Liver (tissue), 8 donors: ENCODE measurements at regions not wholly inside any gene's neighbourhood (a gene's known extent, or its start where the extent isn't known, plus 50 kb on each side); places are given as distances from the start of the nearest gene placed in this dataset.

Experiments used
- DNase-seq: peaks from one replicate; pipeline ENCODE4 v3.0.0-alpha.2; 2017; ENCODE audit warnings: low spot score
- H3K27ac ChIP-seq, 2 donors: one replicate each; pipeline ENCODE4 v1.7.0; 2013; ENCODE audit warnings: inconsistent platforms in 2 of 2, low read length in 2 of 2, control low read depth in 1 of 2, low read depth in 1 of 2, mild to moderate bottlenecking in 1 of 2
- H3K27me3 ChIP-seq, 4 donors: one replicate each; pipeline versions ENCODE4 v1.6.1 to v1.7.0; 2013; ENCODE audit warnings: low read length in 3 of 4, inconsistent platforms in 1 of 4, mild to moderate bottlenecking in 1 of 4, moderate library complexity in 1 of 4; ENCODE audit not compliant: control insufficient read depth in 4 of 4, insufficient read depth in 4 of 4
- H3K36me3 ChIP-seq, 4 donors: one replicate each; pipeline versions ENCODE4 v1.6.1 to v1.7.0; 2013; ENCODE audit warnings: low read length in 3 of 4, mild to moderate bottlenecking in 3 of 4, low read depth in 1 of 4, moderate library complexity in 1 of 4; ENCODE audit not compliant: control insufficient read depth in 4 of 4, insufficient read depth in 3 of 4
- H3K4me1 ChIP-seq, 4 donors: one replicate each; pipeline versions ENCODE4 v1.6.1 to v1.7.0; 2013; ENCODE audit warnings: low read length in 3 of 4, mild to moderate bottlenecking in 3 of 4, moderate library complexity in 1 of 4; ENCODE audit not compliant: control insufficient read depth in 4 of 4, insufficient read depth in 4 of 4
- H3K4me3 ChIP-seq, 3 donors: one replicate each; pipeline versions ENCODE4 v1.6.1 to v1.7.0; 2013; ENCODE audit warnings: low read length in 3 of 3, control low read depth in 1 of 3, low read depth in 1 of 3, mild to moderate bottlenecking in 1 of 3
- H3K9ac ChIP-seq, 2 donors: one replicate each; pipeline ENCODE4 v1.7.0; 2013; ENCODE audit warnings: low read length in 2 of 2, mild to moderate bottlenecking in 2 of 2, moderate library complexity in 2 of 2, control low read depth in 1 of 2, low read depth in 1 of 2
- H3K9me3 ChIP-seq, 4 donors: one replicate each; pipeline versions ENCODE4 v1.6.1 to v1.7.0; 2013; ENCODE audit warnings: low read length in 3 of 4; ENCODE audit not compliant: control insufficient read depth in 4 of 4
- ATF3 ChIP-seq: IDR thresholded peaks from 2 replicates; pipeline ENCODE4 v1.6.1; 2016; ENCODE audit warnings: antibody characterized with exemption
- EGR1 ChIP-seq, 2 donors: IDR thresholded peaks; 2 replicates each; pipeline ENCODE4 v1.6.1; 2016 to 2018; ENCODE audit warnings: antibody characterized with exemption in 2 of 2, low read depth in 2 of 2
- FOXA1 ChIP-seq: IDR thresholded peaks from 2 replicates; pipeline ENCODE4 v1.6.1; 2016; ENCODE audit warnings: antibody characterized with exemption
- FOXA2 ChIP-seq: IDR thresholded peaks from 2 replicates; pipeline ENCODE4 v1.6.1; 2016; ENCODE audit warnings: antibody characterized with exemption
- GABPA ChIP-seq, 2 donors: IDR thresholded peaks in 1 of 2; conservative IDR thresholded peaks in 1 of 2; 2 replicates each; pipeline ENCODE4 v1.6.1; 2016; ENCODE audit warnings: antibody characterized with exemption in 2 of 2, mild to moderate bottlenecking in 1 of 2, moderate library complexity in 1 of 2
- HNF4A ChIP-seq, 2 donors: conservative IDR thresholded peaks; 2 replicates each; pipeline ENCODE4 v1.6.1; 2016; ENCODE audit warnings: antibody characterized with exemption in 2 of 2, mild to moderate bottlenecking in 2 of 2
- HNF4G ChIP-seq: IDR thresholded peaks from 2 replicates; pipeline ENCODE4 v1.6.1; 2016; ENCODE audit warnings: antibody characterized with exemption
- JUND ChIP-seq, 2 donors: IDR thresholded peaks; 2 replicates each; pipeline ENCODE4 v1.6.1; 2016; ENCODE audit warnings: antibody characterized with exemption in 2 of 2
- MAX ChIP-seq: IDR thresholded peaks from 2 replicates; pipeline ENCODE4 v1.6.1; 2016; ENCODE audit warnings: antibody characterized with exemption
- NR2F2 ChIP-seq: IDR thresholded peaks from 2 replicates; pipeline ENCODE4 v1.6.1; 2016; ENCODE audit warnings: antibody characterized with exemption
- RAD21 ChIP-seq, 2 donors: IDR thresholded peaks; 2 replicates each; pipeline ENCODE4 v1.6.1; 2016; ENCODE audit warnings: antibody characterized with exemption in 2 of 2, mild to moderate bottlenecking in 2 of 2
- RXRA ChIP-seq, 2 donors: IDR thresholded peaks; 2 replicates each; pipeline ENCODE4 v1.6.1; 2017 to 2018; ENCODE audit warnings: antibody characterized with exemption in 2 of 2, mild to moderate bottlenecking in 1 of 2
- SP1 ChIP-seq: IDR thresholded peaks from 2 replicates; pipeline ENCODE4 v1.6.1; 2018; ENCODE audit warnings: antibody characterized with exemption, mild to moderate bottlenecking
- TAF1 ChIP-seq: conservative IDR thresholded peaks from 2 replicates; pipeline ENCODE4 v1.6.1; 2016; ENCODE audit warnings: antibody characterized with exemption, mild to moderate bottlenecking
- YY1 ChIP-seq: IDR thresholded peaks from 2 replicates; pipeline ENCODE4 v1.6.1; 2016; ENCODE audit warnings: antibody characterized with exemption, mild to moderate bottlenecking
- WGBS: extraction: QIAGEN DNeasy Blood & Tissue Kit; methylation state at CpG from one replicate; pipeline ENCODE4 v1.1.7; 2013; 5-methylcytosine and 5-hydroxymethylcytosine counted together
- TF ChIP-seq, protein P1 (sequence below): IDR thresholded peaks from 2 replicates; pipeline ENCODE4 v1.6.1; 2016; ENCODE audit warnings: antibody characterized with exemption, mild to moderate bottlenecking
- TF ChIP-seq, protein P2 (sequence below): IDR thresholded peaks from 2 replicates; pipeline ENCODE4 v1.6.1; 2016; ENCODE audit warnings: antibody characterized with exemption
- TF ChIP-seq, protein P3 (sequence below): fragments of 150-350 bp; IDR thresholded peaks from 2 replicates; pipeline ENCODE4 v1.5.1; 2017; ENCODE audit warnings: improper control_type of control experiment, low read depth, low read length; ENCODE audit not compliant: missing input control
- donor health status: healthy.
- donor health status: healthy.
- donor health status: healthy.
- donor health status: healthy.
- donor health status: healthy.

DNA sequence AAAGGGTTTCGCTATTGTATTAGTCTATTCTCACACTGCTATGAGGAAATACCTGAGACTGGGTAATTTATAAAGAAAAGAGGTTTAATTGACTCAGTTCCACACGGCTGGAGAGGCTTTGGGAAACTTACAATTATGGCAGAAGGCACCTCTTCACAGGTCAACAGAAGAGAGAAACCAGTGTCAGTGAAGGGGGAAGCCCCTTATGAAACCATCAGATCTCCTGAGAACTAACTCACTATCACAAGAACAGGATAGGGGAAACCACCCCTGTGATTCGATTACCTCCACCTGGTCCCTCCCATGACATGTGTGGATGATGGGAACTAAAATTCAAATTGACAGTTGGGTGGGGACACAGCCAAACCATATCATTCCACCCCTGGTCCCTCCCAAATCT, 589.5 kb downstream of the CENPC start:
- no peak for TF ChIP-seq EGR1 (IDR thresholded peaks at IDR 0.05; ENCODE audit: low read depth in 2 of 2)
- no peak for TF ChIP-seq MAX
- no peak for TF ChIP-seq RAD21 (IDR thresholded peaks at IDR 0.05)
- TF ChIP-seq, protein P1, sequence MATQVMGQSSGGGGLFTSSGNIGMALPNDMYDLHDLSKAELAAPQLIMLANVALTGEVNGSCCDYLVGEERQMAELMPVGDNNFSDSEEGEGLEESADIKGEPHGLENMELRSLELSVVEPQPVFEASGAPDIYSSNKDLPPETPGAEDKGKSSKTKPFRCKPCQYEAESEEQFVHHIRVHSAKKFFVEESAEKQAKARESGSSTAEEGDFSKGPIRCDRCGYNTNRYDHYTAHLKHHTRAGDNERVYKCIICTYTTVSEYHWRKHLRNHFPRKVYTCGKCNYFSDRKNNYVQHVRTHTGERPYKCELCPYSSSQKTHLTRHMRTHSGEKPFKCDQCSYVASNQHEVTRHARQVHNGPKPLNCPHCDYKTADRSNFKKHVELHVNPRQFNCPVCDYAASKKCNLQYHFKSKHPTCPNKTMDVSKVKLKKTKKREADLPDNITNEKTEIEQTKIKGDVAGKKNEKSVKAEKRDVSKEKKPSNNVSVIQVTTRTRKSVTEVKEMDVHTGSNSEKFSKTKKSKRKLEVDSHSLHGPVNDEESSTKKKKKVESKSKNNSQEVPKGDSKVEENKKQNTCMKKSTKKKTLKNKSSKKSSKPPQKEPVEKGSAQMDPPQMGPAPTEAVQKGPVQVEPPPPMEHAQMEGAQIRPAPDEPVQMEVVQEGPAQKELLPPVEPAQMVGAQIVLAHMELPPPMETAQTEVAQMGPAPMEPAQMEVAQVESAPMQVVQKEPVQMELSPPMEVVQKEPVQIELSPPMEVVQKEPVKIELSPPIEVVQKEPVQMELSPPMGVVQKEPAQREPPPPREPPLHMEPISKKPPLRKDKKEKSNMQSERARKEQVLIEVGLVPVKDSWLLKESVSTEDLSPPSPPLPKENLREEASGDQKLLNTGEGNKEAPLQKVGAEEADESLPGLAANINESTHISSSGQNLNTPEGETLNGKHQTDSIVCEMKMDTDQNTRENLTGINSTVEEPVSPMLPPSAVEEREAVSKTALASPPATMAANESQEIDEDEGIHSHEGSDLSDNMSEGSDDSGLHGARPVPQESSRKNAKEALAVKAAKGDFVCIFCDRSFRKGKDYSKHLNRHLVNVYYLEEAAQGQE = no peak
- no peak for TF ChIP-seq FOXA2
- TF ChIP-seq NR2F2 = no peak
- TF ChIP-seq GABPA (IDR thresholded peaks at IDR 0.05 in 1 of 2, conservative IDR thresholded peaks at IDR 0.05 in 1 of 2) = no peak
- TF ChIP-seq, protein P2, sequence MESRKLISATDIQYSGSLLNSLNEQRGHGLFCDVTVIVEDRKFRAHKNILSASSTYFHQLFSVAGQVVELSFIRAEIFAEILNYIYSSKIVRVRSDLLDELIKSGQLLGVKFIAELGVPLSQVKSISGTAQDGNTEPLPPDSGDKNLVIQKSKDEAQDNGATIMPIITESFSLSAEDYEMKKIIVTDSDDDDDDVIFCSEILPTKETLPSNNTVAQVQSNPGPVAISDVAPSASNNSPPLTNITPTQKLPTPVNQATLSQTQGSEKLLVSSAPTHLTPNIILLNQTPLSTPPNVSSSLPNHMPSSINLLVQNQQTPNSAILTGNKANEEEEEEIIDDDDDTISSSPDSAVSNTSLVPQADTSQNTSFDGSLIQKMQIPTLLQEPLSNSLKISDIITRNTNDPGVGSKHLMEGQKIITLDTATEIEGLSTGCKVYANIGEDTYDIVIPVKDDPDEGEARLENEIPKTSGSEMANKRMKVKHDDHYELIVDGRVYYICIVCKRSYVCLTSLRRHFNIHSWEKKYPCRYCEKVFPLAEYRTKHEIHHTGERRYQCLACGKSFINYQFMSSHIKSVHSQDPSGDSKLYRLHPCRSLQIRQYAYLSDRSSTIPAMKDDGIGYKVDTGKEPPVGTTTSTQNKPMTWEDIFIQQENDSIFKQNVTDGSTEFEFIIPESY = no peak
- TF ChIP-seq HNF4A (conservative IDR thresholded peaks at IDR 0.05) = no peak
- no peak for TF ChIP-seq YY1
- no peak for TF ChIP-seq TAF1
- TF ChIP-seq FOXA1 = no peak
- TF ChIP-seq, protein P3, sequence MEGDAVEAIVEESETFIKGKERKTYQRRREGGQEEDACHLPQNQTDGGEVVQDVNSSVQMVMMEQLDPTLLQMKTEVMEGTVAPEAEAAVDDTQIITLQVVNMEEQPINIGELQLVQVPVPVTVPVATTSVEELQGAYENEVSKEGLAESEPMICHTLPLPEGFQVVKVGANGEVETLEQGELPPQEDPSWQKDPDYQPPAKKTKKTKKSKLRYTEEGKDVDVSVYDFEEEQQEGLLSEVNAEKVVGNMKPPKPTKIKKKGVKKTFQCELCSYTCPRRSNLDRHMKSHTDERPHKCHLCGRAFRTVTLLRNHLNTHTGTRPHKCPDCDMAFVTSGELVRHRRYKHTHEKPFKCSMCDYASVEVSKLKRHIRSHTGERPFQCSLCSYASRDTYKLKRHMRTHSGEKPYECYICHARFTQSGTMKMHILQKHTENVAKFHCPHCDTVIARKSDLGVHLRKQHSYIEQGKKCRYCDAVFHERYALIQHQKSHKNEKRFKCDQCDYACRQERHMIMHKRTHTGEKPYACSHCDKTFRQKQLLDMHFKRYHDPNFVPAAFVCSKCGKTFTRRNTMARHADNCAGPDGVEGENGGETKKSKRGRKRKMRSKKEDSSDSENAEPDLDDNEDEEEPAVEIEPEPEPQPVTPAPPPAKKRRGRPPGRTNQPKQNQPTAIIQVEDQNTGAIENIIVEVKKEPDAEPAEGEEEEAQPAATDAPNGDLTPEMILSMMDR = no peak
- TF ChIP-seq ATF3 = no peak
- no peak for TF ChIP-seq SP1
- TF ChIP-seq JUND (IDR thresholded peaks at IDR 0.05) = no peak
- TF ChIP-seq HNF4G = no peak
- TF ChIP-seq RXRA (IDR thresholded peaks at IDR 0.05) = no peak
- no peak overlapping the region for H3K9ac ChIP-seq
- no peaks in the 10 kb centered on the region for H3K36me3 ChIP-seq
- 71% methylated on average over 3 of the region's 3 CpGs for WGBS
- no peak overlapping the region for H3K27ac ChIP-seq
- no peaks in the 10 kb centered on the region for H3K27me3 ChIP-seq
- no peaks in the 10 kb centered on the region for H3K4me1 ChIP-seq
- no peak for DNase-seq
- H3K9me3 ChIP-seq = no peaks in the 10 kb centered on the region
- no peak overlapping the region for H3K4me3 ChIP-seq

GRCh38 chr4:66949419-66949818, 595.9 kb downstream of the CENPC start:
- Histone ChIP-seq H3K36me3 (no peaks in the 10 kb centered on the region), H3K27me3 (no peaks in the 10 kb centered on the region), H3K9ac (no peak overlapping the region), H3K4me3 (no peak overlapping the region), H3K4me1 (no peaks in the 10 kb centered on the region), H3K9me3 (no peaks in the 10 kb centered on the region), H3K27ac (no peak overlapping the region)
- TF ChIP-seq FOXA1 = no peak
- TF ChIP-seq EGR1 (IDR thresholded peaks at IDR 0.05; ENCODE audit: low read depth in 2 of 2) = no peak
- TF ChIP-seq YY1 = no peak
- TF ChIP-seq SP1 = no peak
- TF ChIP-seq NR2F2 = no peak
- TF ChIP-seq RAD21 (IDR thresholded peaks at IDR 0.05) = no peak
- TF ChIP-seq TAF1 = no peak
- no peak for TF ChIP-seq FOXA2
- TF ChIP-seq JUND (IDR thresholded peaks at IDR 0.05) = no peak
- TF ChIP-seq, protein P1 = no peak
- TF ChIP-seq ATF3 = no peak
- 30% methylated on average over 1 of the region's 1 CpG for WGBS
- no peak for DNase-seq
